ENCODE measurements at regions not wholly inside any gene's neighbourhood (a gene's known extent, or its start where the extent isn't known, plus 50 kb on each side); places are given as distances from the start of the nearest gene placed in this dataset.

DNA sequence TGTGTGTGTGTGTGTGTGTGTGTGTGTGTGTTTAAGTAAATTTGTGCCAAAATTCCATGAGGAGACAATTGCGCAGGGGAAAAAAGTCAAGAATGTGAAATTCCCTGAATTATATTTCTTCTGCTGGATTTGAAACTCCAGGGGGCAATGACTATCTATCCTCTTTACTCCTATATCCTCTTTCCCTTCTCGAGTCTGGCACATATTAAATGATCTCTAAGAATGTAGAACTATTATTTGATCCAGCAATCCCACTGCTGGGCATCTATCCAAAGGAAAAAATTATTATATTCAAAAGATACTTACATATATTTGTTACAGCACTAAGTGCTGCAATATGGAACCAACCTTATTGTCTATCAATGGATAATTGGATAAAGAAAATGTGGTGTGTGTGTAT, 350.1 kb upstream of the ADAMTS9 start:
- TF ChIP-seq EZH2 (IDR thresholded peaks at IDR 0.05; ENCODE audit: borderline replicate concordance, low read length): no peak
- TF ChIP-seq CTCF (conservative IDR thresholded peaks at IDR 0.05 in 1 of 2, IDR thresholded peaks at IDR 0.05 in 1 of 2; ENCODE audit: extremely low read depth in 1 of 2, insufficient read depth in 1 of 2, low read depth in 1 of 2, low read length in 2 of 2): no peak
